DOHH2 (cell line): ENCODE measurements at regions not wholly inside any gene's neighbourhood (a gene's known extent, or its start where the extent isn't known, plus 50 kb on each side); places are given as distances from the start of the nearest gene placed in this dataset.

Experiments
- H3F3A ChIP-seq: fragments of 200-600 bp; sonication (generic), shearing (Covaris generic); 2 replicates; pipeline ENCODE4 v1.6.0; 2016; ENCODE audit warnings: antibody characterized with exemption, mild to moderate bottlenecking; ENCODE audit not compliant: control insufficient read depth, insufficient read depth
- H3K27ac ChIP-seq: fragments of 200-600 bp; sonication (generic); 2 replicates; pipeline ENCODE4 v1.5.1; 2014; ENCODE audit warnings: low read depth, mild to moderate bottlenecking, low read length, moderate library complexity
- H3K27me3 ChIP-seq: fragments of 200-600 bp; sonication (generic); 2 replicates; pipeline ENCODE4 v1.6.1; 2014; ENCODE audit warnings: mild to moderate bottlenecking, low read length, mixed read lengths; ENCODE audit not compliant: control insufficient read depth
- H3K36me3 ChIP-seq: fragments of 200-600 bp; sonication (generic); 2 replicates; pipeline ENCODE4 v1.6.1; 2014; ENCODE audit warnings: mild to moderate bottlenecking, low read length, moderate library complexity, mixed read lengths; ENCODE audit not compliant: control insufficient read depth
- H3K4me1 ChIP-seq: fragments of 200-600 bp; sonication (generic); 2 replicates; pipeline ENCODE4 v1.6.1; 2014; ENCODE audit warnings: mild to moderate bottlenecking, low read length, mixed read lengths; ENCODE audit not compliant: control insufficient read depth
- H3K4me2 ChIP-seq: fragments of 200-600 bp; sonication (generic); 2 replicates; pipeline ENCODE4 v1.6.0; 2014; ENCODE audit warnings: mild to moderate bottlenecking, low read length, moderate library complexity
- H3K4me3 ChIP-seq: fragments of 200-600 bp; sonication (generic); 2 replicates; pipeline ENCODE4 v1.5.1; 2014; ENCODE audit warnings: mild to moderate bottlenecking, low read length, mixed read lengths
- H3K79me2 ChIP-seq: fragments of 200-600 bp; sonication (generic); 2 replicates; pipeline ENCODE4 v1.6.1; 2014; ENCODE audit warnings: mild to moderate bottlenecking, low read length, mixed read lengths; ENCODE audit not compliant: control insufficient read depth
- H3K9me2 ChIP-seq: fragments of 200-600 bp; sonication (generic); replicated peaks from 2 replicates; pipeline ENCODE4 v1.6.1; 2014; ENCODE audit warnings: mild to moderate bottlenecking, low read length, mixed read lengths; ENCODE audit not compliant: control insufficient read depth
- H3K9me3 ChIP-seq: fragments of 200-600 bp; sonication (generic); 2 replicates; pipeline ENCODE4 v1.6.1; 2014; ENCODE audit warnings: antibody characterized with exemption, low read length, mixed read lengths; ENCODE audit not compliant: control insufficient read depth, insufficient read depth
- H4K20me1 ChIP-seq: fragments of 200-600 bp; sonication (generic); 2 replicates; pipeline ENCODE4 v1.6.0; 2014; ENCODE audit warnings: low read depth, mild to moderate bottlenecking, antibody characterized with exemption, low read length, moderate library complexity; ENCODE audit not compliant: control insufficient read depth, insufficient read depth
- EZH2phosphoT487 ChIP-seq: fragments of 200-600 bp; sonication (generic); IDR thresholded peaks from 2 replicates; pipeline ENCODE4 v1.6.1; 2017; ENCODE audit warnings: borderline replicate concordance, mild to moderate bottlenecking, antibody characterized with exemption, low read length, moderate library complexity, mixed read lengths
- TF ChIP-seq, protein P1 (sequence below): fragments of 200-600 bp; sonication (generic); IDR thresholded peaks from one replicate; pipeline ENCODE4 v1.5.1; 2014; ENCODE audit warnings: antibody characterized with exemption, mild to moderate bottlenecking, low read depth, low read length; ENCODE audit not compliant: poor library complexity, severe bottlenecking

DNA sequence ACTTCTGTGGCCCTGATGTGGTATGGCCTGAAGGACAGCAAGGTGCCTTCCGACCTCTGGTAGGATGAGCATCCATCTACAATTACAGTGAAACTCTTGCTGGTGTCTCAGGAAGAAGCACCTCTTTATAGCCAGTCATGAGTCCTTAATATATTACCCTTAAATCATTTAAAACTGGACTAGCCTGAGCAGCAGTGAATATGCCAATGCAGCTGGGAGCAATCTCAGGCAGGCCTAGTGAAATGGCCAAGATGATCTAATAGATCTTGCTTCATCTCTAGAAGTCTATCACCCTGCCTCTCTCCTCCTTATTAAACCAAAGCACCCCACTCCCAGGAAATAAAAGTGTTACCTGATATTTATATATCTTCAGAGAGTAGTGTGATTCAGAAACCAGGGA is 66.7 kb upstream of the SORCS3 start:
- Histone ChIP-seq H3K36me3 (no peaks in the 10 kb centered on the region), H3K9me2 (no peaks in the 10 kb centered on the region), H3K79me2 (no peaks in the 10 kb centered on the region), H4K20me1 (no peaks in the 10 kb centered on the region), H3K4me3 (no peak overlapping the region), H3F3A (no peaks in the 10 kb centered on the region), H3K9me3 (peaks cover 2% of the 10 kb centered on the region; the same call in 1 of the 2 replicates), H3K4me2 (no peak overlapping the region), H3K27ac (no peak overlapping the region), H3K4me1 (no peaks in the 10 kb centered on the region), H3K27me3 (no peaks in the 10 kb centered on the region)
- TF ChIP-seq EZH2phosphoT487 = no peak
- TF ChIP-seq, protein P1, sequence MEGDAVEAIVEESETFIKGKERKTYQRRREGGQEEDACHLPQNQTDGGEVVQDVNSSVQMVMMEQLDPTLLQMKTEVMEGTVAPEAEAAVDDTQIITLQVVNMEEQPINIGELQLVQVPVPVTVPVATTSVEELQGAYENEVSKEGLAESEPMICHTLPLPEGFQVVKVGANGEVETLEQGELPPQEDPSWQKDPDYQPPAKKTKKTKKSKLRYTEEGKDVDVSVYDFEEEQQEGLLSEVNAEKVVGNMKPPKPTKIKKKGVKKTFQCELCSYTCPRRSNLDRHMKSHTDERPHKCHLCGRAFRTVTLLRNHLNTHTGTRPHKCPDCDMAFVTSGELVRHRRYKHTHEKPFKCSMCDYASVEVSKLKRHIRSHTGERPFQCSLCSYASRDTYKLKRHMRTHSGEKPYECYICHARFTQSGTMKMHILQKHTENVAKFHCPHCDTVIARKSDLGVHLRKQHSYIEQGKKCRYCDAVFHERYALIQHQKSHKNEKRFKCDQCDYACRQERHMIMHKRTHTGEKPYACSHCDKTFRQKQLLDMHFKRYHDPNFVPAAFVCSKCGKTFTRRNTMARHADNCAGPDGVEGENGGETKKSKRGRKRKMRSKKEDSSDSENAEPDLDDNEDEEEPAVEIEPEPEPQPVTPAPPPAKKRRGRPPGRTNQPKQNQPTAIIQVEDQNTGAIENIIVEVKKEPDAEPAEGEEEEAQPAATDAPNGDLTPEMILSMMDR = no peak

DNA sequence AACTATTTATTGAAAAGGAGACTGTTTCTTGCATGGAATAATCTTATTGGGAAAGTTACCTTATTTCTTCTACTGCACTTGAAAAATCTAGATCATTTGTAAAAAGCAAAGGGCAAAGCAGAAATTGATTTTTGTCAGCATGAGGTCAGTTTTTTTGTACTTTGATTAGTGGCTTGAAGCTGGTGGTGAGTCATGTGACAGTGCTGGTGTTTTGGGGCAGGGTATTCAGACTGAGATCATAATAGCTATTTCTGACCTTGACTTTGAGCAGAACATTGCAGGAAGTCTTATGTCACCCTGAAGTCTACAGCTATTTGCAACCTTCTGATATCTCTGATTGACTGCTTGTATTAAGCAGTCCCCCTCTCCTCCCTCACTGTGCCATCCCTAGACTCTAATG is 66.3 kb upstream of the SORCS3 start:
- TF ChIP-seq, protein P1 = no peak
- TF ChIP-seq EZH2phosphoT487 = no peak
- H3F3A ChIP-seq = no peaks in the 10 kb centered on the region
- no peak overlapping the region for H3K27ac ChIP-seq
- H3K4me2 ChIP-seq = no peak overlapping the region
- no peak overlapping the region for H3K4me3 ChIP-seq
- no peaks in the 10 kb centered on the region; the same call in 1 of the 2 replicates for H3K9me3 ChIP-seq
- no peaks in the 10 kb centered on the region for H3K4me1 ChIP-seq
- H3K27me3 ChIP-seq = no peaks in the 10 kb centered on the region
- no peaks in the 10 kb centered on the region for H3K9me2 ChIP-seq
- no peaks in the 10 kb centered on the region for H3K79me2 ChIP-seq
- no peaks in the 10 kb centered on the region for H4K20me1 ChIP-seq
- H3K36me3 ChIP-seq = no peaks in the 10 kb centered on the region

DNA sequence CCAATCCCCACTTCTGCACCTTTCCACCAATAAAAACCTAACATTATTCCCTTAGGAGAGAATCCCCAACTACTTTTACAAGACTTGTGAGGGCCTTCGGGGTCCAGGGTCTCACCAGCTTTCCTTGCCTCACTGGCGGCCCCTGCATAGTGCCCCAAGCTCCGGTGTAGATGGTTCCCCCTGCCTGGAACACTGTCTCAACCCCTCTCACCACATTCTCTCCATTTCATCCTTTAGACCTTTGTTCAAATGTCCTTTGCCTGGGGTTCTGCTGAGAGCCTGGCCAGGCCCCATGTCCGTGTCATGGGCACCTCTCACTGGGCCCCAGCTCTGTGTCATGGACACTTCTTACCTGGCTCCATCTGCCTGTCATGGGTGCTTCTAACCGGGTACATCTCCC is 64.5 kb upstream of the SORCS3 start:
- H3F3A ChIP-seq = no peaks in the 10 kb centered on the region
- H3K79me2 ChIP-seq = no peaks in the 10 kb centered on the region
- no peak overlapping the region for H3K4me3 ChIP-seq
- H3K4me1 ChIP-seq = no peaks in the 10 kb centered on the region
- H3K27me3 ChIP-seq = no peaks in the 10 kb centered on the region
- no peaks in the 10 kb centered on the region for H3K9me3 ChIP-seq
- no peak for TF ChIP-seq EZH2phosphoT487
- TF ChIP-seq, protein P1 = no peak
- no peak overlapping the region for H3K27ac ChIP-seq
- no peak overlapping the region for H3K4me2 ChIP-seq
- H3K36me3 ChIP-seq = no peaks in the 10 kb centered on the region
- no peaks in the 10 kb centered on the region for H4K20me1 ChIP-seq
- H3K9me2 ChIP-seq = no peaks in the 10 kb centered on the region

DNA sequence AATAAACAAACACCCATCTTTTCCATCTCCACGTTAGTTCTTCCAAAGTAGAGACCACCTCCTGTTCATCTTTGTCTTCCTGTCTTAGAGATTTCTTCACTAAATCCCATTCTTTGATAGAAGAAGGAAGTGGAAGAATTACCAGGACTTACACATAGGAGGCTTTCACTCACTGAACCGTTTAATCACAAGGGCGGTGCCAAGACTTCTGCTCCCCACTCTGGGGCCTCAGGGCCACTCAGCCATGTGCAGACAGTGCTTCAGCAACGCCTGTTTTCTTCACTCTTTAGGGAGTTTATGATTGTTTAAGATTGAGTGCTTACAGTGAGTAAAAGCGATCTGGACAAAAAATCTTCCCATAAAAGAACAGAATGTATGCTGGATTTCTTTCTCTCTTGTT is 63.9 kb upstream of the SORCS3 start:
- Histone ChIP-seq H3K9me3 (no peaks in the 10 kb centered on the region), H3K4me1 (no peaks in the 10 kb centered on the region), H4K20me1 (no peaks in the 10 kb centered on the region), H3K27me3 (no peaks in the 10 kb centered on the region), H3K9me2 (no peaks in the 10 kb centered on the region), H3F3A (no peaks in the 10 kb centered on the region), H3K4me3 (no peak overlapping the region), H3K27ac (no peak overlapping the region), H3K36me3 (no peaks in the 10 kb centered on the region), H3K79me2 (no peaks in the 10 kb centered on the region), H3K4me2 (no peak overlapping the region)
- TF ChIP-seq, protein P1 = no peak
- no peak for TF ChIP-seq EZH2phosphoT487
